GM19397 (cell line): ENCODE measurements at regions not wholly inside any gene's neighbourhood (a gene's known extent, or its start where the extent isn't known, plus 50 kb on each side); places are given as distances from the start of the nearest gene placed in this dataset.

Experiments used
- ATAC-seq: cut with Tn5 transposase; IDR thresholded peaks from one replicate; pipeline ENCODE4 v1.9.1; 2021; ENCODE audit warnings: mild to moderate bottlenecking, moderate library complexity; ENCODE audit not compliant: unreplicated experiment

DNA sequence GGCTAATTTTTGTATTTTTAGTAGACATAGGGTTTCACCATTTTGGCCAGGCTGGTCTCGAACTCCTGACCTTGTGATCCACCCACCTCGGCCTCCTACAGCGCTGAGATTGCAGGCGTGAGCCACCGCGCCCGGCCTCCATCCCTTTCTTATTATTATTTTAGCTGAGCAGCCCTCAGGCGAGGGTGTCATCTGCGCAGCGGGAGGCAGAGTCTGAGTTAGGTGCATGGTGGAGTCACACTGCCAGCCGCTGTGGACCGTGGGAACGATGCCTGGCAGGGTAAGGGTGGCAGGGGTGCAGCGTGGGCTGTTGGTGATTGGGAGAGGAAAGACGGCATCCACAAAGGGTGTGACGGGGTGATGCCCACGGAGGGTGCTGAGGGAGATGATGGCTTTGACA is 491.8 kb upstream of the FAT1 start:
- ATAC-seq, result no peak

DNA sequence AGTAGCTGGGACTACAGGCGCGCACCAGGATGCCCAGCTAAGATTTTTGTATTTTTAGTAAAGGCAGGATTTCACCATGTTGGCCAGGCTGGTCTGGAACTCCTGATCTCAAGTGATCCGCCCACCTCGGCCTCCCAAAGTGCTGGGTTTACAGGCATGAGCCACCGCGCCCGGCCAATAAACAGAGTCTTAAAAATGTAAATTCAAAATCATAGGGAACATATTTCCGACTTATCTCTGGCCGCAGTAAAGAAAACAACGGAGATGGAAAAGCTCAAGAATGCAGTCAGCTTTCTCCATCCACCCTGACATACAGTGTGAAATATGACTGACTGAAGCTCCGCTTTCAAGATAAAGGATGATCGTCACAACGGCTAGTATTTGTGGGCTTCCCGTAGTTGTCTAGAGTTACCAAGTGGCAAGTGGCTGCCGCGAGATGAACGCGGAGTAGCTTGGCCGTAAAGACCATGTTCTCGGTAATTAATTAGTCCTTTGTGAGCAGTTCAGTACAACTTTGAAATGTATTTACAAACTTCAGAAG is 495.1 kb upstream of the FAT1 start:
- no peak for ATAC-seq

DNA sequence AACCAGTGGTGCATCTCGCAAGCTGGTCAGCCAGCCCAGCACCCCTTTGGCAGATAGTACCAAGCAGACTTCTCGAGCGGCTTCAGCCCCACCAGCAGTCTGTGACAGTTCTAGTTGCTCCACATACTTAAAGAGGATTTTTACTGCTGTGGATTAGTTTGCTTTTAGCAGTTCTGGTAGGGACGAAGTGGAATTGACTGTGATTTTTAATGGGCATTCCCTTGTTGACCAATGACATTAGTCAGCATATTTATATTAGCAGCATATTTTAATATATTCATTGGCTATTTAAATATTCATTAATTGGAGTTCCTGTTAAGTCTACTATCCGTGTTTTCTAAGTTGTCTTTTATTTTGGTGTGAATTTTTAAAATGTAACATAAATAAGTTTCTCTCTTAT is 500.9 kb upstream of the FAT1 start:
- no peak for ATAC-seq

- no peak for ATAC-seq
Observed at GRCh38 chr4:187227907-187228704, 504.4 kb upstream of the FAT1 start.

- no peak for ATAC-seq
Observed at GRCh38 chr4:187232196-187232595, 508.5 kb upstream of the FAT1 start.

GRCh38 chr4:187232796-187233195 is 509.1 kb upstream of the FAT1 start:
- no peak for ATAC-seq

GRCh38 chr4:187235456-187236170 is 512.0 kb upstream of the FAT1 start:
- ATAC-seq, result no peak

- no peak for ATAC-seq
Observed at GRCh38 chr4:187236209-187236890, 512.7 kb upstream of the FAT1 start.

GRCh38 chr4:187238646-187239045 is 515.0 kb upstream of the FAT1 start:
- no peak for ATAC-seq

- no peak for ATAC-seq
Observed at GRCh38 chr4:187251896-187252295, 528.2 kb upstream of the FAT1 start.

DNA sequence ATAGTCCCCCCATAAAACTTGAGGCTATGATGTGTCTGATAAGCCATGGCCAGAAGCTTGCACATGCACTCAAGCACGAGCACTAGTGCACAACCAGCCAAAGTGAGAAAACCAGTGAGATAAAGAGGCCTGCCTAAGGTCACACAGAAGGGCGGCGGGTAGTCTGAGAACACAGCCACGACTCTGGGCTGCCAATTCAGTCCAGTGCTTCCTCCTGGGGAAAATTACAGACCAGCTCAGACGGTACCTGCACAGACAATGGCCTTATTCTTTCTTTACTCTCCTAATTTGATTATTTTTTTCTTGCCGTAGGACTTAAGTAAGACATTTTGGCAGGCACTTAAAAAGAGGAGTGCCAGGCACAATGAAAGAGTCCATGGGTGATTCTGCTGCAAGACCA is 533.2 kb upstream of the FAT1 start:
- no peak for ATAC-seq

DNA sequence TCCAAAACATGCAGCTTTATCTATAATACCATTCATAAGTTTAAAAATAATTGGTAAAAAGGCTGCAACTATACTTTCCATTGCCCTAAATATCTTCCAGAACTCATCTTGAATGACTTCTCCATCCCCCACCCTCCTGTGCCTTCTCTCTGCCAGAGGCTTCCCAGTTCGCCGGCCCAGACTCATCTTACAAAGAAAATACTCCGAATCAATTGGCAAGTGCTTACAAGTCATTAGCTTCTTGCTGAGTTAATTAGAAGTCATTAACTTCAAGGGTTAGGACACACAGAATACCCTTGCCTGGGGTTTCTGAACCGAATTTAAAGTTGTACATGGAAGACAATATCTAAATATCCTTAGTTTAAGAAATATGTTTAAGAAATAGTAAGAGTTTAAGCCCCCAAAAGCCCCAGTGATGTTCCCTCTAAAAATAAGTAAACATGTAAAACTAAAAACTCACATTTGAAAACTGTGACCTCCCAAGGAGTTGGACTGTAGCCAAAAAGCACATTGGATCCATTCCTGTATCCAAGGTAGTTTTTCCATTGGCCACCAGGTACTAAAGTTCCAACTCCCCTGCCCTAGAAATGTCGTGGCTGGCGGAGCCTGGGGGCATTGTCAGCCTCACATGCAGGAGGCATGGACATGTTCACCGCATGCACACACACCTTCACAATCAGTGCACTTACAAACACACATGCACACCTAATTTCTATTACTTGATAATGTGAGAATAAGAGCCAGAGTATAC is 535.2 kb upstream of the FAT1 start:
- no peak for ATAC-seq

DNA sequence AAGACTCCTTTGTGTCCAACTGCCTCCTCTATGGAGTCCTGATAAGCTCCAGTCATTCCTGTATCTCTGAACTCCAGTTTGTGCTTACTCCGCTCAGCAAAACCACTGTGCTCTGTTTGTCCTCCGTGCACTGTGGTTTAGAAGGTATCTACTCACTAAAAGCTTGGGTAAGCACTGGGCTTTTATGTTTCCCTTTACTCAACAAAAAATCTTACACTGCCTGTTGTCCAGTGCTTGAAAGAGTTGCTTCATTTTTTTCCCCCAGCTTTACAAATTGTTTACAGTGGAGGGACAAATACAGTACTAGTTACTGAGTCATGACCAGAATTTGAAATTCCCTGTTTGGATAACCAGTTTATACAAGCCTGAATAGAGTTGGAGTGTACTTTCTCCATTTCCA is 545.3 kb upstream of the FAT1 start:
- no peak for ATAC-seq

DNA sequence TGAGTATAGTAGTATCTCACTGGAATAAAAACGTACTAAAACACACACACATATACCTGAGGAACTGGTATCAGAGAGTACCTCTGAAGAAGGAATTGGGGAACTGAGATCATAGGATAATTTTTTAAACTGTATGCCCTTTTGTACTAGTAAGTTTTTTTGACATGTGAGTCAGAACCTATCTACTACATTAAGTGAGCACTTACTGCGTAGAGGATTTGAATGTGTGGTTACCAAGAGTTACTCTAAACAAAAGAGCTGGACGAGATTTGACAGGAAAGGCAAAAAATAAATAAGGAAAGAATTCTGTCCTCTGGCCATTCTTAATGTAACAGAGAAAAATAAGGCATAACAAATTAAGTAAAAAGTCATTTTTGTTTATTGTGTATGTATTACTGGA is 546.5 kb upstream of the FAT1 start:
- ATAC-seq, result no peak

DNA sequence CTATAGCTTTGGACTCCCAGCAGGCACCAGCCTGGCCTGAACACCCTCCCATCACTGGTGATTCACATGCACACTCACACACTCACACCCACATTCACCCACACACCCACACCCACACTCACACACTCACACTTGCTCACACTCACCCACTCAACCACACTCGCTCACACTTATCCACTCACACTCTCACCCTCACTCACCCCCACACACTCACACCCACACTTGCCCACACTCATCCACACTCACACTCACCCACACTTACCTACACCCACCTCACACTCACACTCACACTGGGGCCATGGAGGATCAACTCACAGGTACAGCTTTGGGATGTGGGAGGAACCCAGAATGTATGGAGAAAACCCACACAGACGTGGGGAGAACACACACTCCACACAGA is 548.2 kb upstream of the FAT1 start:
- ATAC-seq, result no peak

DNA sequence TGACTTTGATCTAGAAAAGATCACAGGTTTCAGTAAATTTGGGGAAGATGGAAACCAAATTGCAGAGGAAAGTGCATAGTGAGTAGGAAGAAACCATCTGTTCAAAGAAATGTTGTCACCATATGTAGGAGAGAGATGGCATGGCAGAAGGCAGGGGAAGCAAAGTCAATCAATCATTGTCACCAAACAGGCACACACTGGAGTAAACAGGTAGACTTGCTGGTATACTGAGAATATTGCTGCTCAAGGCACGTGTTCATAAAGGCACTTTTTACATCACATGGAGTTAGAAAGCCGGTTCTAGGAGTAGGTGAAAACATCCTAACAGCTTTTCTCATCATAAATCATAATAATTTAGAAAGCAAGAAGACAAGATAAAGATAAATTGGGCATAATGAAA is 550.5 kb upstream of the FAT1 start:
- no peak for ATAC-seq

DNA sequence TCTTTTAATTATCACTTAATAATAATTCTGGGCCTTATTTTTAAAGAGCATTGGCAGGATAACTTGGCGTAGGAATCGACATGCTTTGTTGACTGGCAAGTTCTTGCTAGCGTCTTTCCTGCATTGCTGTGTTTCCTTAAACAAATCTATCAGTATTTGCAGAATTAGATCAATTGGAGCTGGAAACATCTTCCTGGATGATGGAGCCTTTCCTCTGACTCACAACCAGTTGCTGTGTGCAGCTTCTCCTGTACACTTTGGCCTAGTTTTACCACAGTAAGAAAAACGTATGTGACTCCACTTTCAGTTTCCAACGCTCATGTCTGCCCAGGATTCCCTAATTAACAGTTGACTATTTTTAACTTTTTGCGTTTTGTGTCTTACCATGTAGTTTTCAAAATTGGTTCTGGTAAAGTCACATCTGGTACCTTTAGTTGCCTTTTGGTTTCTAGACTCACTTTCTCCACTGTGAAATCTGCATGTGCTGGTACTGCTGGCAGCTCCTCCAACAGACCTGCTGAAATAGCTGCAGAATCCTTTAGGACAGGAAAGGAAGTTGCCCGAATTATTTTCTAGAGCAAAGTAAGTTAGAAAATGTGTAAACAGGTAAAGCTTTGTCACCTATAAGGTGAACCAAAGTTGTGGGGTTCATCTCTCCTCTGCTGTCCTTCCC is 553.2 kb upstream of the FAT1 start:
- no peak for ATAC-seq

DNA sequence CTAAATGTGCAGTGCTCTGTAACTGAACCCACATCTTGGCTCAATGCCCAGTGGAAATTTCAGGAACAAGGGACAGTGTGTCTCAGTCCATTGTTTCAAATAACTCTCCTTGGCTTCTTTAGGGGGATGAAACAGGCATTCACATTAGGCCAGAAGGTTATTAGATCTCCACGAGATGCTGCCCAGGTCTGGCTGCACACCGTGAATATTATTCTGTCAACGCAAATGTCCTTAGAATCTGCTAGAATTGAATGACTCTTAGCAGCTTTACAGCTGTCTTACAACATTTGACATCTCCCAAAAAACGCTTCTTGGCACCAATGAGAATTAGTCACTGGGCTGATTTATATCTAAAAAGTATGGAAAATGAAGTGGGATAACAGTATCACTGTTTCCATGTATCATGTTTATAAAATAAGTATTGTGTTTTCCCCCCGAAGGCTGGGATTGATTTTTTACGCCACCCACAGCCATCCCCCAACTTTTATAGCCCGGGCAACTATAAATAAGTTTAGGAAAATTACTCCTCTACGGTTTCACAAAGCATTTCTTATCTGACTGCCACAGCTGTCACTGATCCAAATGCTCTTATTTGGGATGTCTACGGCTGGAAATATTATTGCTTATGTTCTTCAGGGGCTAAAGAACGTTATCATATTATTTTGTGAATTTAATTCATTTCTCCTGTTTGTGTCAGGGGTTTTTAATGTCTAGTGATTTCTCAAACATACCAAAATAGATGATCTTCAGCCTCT is 559.7 kb upstream of the FAT1 start:
- no peak for ATAC-seq

GRCh38 chr4:187286525-187286924 is 562.9 kb upstream of the FAT1 start:
- ATAC-seq, result no peak

- ATAC-seq, result no peak
Observed at GRCh38 chr4:187289371-187289770, 565.7 kb upstream of the FAT1 start.
